ENCODE measurements at regions not wholly inside any gene's neighbourhood (a gene's known extent, or its start where the extent isn't known, plus 50 kb on each side); places are given as distances from the start of the nearest gene placed in this dataset.

DNA sequence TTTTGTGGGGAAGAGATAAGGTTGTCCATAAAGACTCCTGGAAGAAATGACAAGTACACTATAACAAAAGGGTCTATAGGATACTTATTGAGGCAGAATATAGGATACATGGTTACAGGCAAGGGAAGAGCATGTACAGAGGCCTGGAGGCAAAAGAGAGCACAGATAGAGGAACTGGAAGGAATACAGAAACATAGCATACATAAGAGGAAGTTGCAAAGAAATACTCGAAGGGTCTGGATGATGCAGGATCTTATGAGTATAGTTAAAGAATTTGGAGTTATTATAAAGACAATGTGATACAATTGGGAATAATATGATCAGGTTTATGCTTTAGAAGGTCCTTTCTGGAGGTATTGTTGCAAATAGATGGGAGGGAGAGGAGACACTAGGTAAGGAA is 592.7 kb upstream of the POU3F2 start:
- TF ChIP-seq, protein P1, sequence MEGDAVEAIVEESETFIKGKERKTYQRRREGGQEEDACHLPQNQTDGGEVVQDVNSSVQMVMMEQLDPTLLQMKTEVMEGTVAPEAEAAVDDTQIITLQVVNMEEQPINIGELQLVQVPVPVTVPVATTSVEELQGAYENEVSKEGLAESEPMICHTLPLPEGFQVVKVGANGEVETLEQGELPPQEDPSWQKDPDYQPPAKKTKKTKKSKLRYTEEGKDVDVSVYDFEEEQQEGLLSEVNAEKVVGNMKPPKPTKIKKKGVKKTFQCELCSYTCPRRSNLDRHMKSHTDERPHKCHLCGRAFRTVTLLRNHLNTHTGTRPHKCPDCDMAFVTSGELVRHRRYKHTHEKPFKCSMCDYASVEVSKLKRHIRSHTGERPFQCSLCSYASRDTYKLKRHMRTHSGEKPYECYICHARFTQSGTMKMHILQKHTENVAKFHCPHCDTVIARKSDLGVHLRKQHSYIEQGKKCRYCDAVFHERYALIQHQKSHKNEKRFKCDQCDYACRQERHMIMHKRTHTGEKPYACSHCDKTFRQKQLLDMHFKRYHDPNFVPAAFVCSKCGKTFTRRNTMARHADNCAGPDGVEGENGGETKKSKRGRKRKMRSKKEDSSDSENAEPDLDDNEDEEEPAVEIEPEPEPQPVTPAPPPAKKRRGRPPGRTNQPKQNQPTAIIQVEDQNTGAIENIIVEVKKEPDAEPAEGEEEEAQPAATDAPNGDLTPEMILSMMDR (IDR thresholded peaks at IDR 0.05): no peak
- no peak for TF ChIP-seq EZH2 (IDR thresholded peaks at IDR 0.05)

All from neural progenitor cell (in vitro differentiated cells).